Heart left ventricle (tissue), 13 donors: ENCODE measurements at regions not wholly inside any gene's neighbourhood (a gene's known extent, or its start where the extent isn't known, plus 50 kb on each side); places are given as distances from the start of the nearest gene placed in this dataset.

ENCODE experiments used
- CTCF ChIP-seq, 12 donors: fragments of 200-600 bp; sonication (generic) in 4 of 12; IDR thresholded peaks; one replicate each; pipeline versions ENCODE4 v1.5.0 to v1.8.0; 2018 to 2022; ENCODE audit warnings: antibody characterized with exemption in 12 of 12, mild to moderate bottlenecking in 5 of 12
- POLR2A ChIP-seq, 2 donors: fragments of 450-650 bp; IDR thresholded peaks; one replicate each; pipeline ENCODE4 v1.6.1; 2017; ENCODE audit warnings: antibody characterized with exemption in 2 of 2, mild to moderate bottlenecking in 2 of 2, moderate library complexity in 2 of 2
- donor health status: ischemic (EF 13 %, LVEDD 7.1; RV severe dilation, severe dysfunction).
- donor health status: DM: no; HTN: yes; CAD: no.
- donor health status: DM: no; HTN: no; CAD: no.
- donor health status: ischemic (EF 25% LVEDD 6.9; RV normal size, moderate dysfunction).
- donor health status: ischemic (EF 25% LVEDD 5.7; RV mildly dilated, moderate dysfunction).
- donor health status: ischemic (EF 35%, LVEDD 5.7; RV mildly dilated, moderate dysfunction).
- donor health status: nonischemic (EF 11% LVEDD 7.7; RV severe dilation, severe dysfunction).
- donor health status: DM: yes; HTN: yes; CAD: no.
- donor health status: PGD.
- donor health status: ischemic (EF 29% LVEDD 5.4; RV normal size, mild dysfunction).
- donor health status: nonischemic (EF 23%, LVEDD 6.1; RV moderate dilation, normal function).

GRCh38 chr13:77391475-77391874 lies 64.6 kb upstream of the MYCBP2 start:
- TF ChIP-seq CTCF (IDR thresholded peaks at IDR 0.05): no peak
- TF ChIP-seq POLR2A (IDR thresholded peaks at IDR 0.05): no peak
